SH-SY5Y (cell line): ENCODE measurements at regions not wholly inside any gene's neighbourhood (a gene's known extent, or its start where the extent isn't known, plus 50 kb on each side); places are given as distances from the start of the nearest gene placed in this dataset.

Source experiments
- GATA2 ChIP-seq: IDR thresholded peaks from 2 replicates; pipeline ENCODE4 v1.6.1; 2011; ENCODE audit warnings: mild to moderate bottlenecking, low read depth, low read length
- GATA3 ChIP-seq: IDR thresholded peaks from 2 replicates; pipeline ENCODE4 v1.6.1; 2011; ENCODE audit warnings: low read depth, mild to moderate bottlenecking, low read length, moderate library complexity

DNA sequence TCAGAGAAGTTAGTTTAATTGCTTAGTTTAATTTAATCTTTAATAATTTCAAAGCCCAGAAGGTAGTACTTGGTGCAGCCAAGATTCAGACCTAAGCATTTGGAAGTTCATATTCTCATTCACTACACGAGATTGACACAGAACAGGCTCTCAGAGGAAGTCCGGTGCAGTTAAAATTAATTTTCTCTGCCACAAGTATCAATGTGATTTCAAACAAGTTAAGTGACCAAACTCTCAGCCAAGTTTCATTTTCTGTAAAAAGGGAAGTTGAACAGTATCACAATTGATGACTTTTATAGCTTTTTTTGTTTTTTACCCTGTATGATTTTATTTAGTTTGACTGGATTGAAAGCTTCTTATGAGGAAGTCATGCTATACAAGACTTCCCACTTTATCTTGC lies 1494.9 kb upstream of the LRRTM3 start:
- no peak for TF ChIP-seq GATA3
- TF ChIP-seq GATA2: no peak
